GM19328 (cell line): ENCODE measurements at regions not wholly inside any gene's neighbourhood (a gene's known extent, or its start where the extent isn't known, plus 50 kb on each side); places are given as distances from the start of the nearest gene placed in this dataset.

Experiments
- ATAC-seq: cut with Tn5 transposase; IDR thresholded peaks from one replicate; pipeline ENCODE4 v1.9.1; 2021; ENCODE audit warnings: mild to moderate bottlenecking, moderate library complexity; ENCODE audit not compliant: unreplicated experiment

- ATAC-seq: no peak
These were observed 148.1 kb upstream of the MPDZ start for GRCh38 chr9:13427587-13427986.

DNA sequence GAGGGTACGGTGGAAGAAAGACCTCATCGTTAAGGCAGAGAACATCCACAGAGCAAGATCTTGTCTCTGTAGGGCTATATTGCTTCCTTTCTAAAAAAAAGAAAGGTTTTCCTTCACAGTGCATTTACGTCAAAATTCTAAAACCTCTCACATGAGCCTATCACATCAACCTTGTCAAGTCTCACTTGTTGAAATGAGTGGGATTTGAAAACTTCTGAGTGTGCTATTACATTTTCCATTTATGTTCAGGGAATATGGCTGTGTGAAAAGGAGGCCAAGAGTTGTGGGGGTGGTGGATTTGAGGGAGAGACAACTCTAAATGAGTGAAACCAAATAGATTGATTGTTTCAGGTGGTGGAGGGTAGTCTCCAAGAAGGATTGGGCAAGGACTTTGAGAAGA lies 147.1 kb upstream of the MPDZ start:
- no peak for ATAC-seq

GRCh38 chr9:13424872-13425271 lies 145.4 kb upstream of the MPDZ start:
- no peak for ATAC-seq

DNA sequence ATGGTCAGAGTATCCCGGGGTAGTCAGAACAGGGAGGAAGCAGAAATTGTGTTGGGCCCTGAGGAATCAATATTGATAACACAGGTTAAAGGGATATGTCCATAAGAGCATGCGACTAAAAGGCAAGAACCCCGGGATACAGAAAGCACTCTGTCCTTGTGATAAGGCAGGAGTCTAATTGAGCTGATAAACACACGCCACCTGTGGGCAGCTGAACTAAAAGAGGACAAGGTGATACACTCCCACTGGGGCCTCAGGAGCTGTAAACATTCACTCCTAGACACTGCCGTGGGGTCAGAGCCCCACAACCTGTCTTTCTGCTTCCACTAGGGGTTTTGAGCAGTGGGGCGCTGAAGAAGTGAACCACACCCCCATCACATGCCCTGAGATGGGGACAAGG lies 144.7 kb upstream of the MPDZ start:
- ATAC-seq: no peak

- no peak for ATAC-seq
These were observed 134.9 kb upstream of the MPDZ start for GRCh38 chr9:13414349-13414748.

DNA sequence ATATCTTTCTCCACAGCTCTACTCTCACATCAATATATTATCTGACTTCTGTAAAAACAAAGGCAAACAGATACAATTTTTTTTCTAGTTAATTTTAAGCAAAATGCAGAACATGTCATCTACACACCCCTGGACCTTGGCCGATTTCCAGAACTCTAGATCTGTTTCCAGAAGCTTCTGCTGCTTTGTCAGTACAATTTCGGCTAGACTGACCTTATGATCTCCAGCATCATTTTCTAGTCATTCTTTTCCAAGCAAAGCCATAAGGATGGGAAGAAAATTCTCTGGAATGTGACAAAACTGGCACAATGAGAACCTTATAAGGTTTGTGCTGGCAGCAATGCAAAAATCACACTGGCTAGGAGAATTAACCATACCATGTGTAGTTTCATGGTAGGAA lies 132.8 kb upstream of the MPDZ start:
- no peak for ATAC-seq

- ATAC-seq: no peak
These were observed 132.3 kb upstream of the MPDZ start for GRCh38 chr9:13411791-13412190.

GRCh38 chr9:13410566-13411031 lies 131.1 kb upstream of the MPDZ start:
- no peak for ATAC-seq

GRCh38 chr9:13397661-13398060 lies 118.2 kb upstream of the MPDZ start:
- no peak for ATAC-seq

- no peak for ATAC-seq
These were observed 117.7 kb upstream of the MPDZ start for GRCh38 chr9:13397220-13397619.

DNA sequence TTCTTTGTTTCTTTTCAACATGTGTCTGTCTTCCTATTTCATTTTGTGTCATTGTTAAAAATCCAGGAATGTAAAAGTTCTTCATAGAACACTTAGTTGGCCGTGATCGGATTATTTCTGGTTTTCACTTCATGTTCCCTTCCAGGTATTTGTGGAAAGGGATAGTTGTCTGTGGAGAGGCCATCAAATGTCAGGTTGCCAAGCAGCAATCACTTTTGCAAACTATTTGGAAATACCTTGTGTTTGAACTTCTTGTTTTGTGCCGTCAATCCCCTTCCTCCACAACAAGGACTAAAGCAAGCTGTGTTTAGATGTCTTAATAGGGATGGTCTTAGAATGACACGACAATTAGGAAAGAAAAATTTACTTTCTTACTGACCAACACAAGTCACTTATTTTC lies 116.9 kb upstream of the MPDZ start:
- ATAC-seq: no peak

GRCh38 chr9:13395156-13395555 lies 115.7 kb upstream of the MPDZ start:
- no peak for ATAC-seq

- no peak for ATAC-seq
These were observed 108.7 kb upstream of the MPDZ start for GRCh38 chr9:13388157-13388556.

GRCh38 chr9:13387734-13388067 lies 108.2 kb upstream of the MPDZ start:
- no peak for ATAC-seq

- no peak for ATAC-seq
These were observed 107.6 kb upstream of the MPDZ start for GRCh38 chr9:13386935-13387733.

GRCh38 chr9:13386316-13386715 lies 106.8 kb upstream of the MPDZ start:
- no peak for ATAC-seq

DNA sequence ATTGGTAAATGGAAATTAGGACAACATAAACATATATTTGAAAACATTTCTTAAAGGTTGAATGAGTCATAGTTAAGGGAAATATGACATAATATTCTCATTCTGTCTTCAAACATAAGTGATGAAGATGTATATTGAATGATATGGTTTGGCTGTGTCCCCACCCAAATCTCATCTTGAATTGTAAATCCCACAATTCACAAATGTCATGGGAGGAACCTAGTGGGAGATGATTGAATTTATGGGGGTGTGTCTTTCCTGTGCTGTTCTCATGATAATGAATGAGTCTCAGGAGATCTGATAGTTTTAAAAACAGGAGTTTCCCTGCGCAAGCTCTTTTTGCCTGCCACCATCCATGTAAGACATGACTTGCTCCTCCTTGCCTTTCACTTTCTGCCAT lies 104.4 kb upstream of the MPDZ start:
- ATAC-seq: no peak

DNA sequence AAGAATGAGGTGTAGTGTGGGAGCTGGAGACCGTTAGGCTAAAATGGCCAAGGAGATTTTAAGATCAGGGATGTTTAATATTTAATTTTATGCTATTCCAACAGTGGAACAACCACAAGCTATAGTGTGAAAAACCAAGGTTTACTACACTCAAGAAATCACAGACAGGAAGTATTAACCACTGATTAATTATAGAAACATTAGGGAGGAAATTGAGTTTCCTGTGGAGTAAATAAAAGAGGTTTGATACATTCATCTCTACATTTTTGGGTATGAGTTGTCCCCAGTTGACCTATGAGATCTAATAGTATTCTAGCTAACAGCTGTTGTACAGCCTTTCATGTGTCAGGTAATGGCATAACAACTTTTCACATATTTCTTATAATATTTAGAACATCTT lies 103.7 kb upstream of the MPDZ start:
- ATAC-seq: no peak

DNA sequence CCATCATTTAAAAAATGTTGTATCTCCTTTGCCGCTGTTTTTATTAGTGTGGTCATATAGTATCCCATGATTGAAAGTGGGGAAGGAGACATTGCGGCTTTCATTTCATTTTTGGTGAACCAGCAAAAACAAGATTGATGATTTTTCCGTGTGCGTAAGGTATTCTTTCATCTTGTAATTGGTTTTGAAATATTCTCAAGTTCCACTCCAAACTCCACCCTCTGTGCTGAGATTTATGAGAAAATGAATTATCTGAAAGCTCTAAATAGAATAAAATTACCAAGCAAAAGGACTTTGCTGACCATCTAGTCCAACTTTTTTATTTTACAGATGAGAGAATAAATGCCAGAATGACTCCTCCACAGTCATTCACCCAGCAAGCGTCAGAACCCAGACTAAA lies 103.1 kb upstream of the MPDZ start:
- no peak for ATAC-seq

GRCh38 chr9:13380903-13381302 lies 101.4 kb upstream of the MPDZ start:
- no peak for ATAC-seq

DNA sequence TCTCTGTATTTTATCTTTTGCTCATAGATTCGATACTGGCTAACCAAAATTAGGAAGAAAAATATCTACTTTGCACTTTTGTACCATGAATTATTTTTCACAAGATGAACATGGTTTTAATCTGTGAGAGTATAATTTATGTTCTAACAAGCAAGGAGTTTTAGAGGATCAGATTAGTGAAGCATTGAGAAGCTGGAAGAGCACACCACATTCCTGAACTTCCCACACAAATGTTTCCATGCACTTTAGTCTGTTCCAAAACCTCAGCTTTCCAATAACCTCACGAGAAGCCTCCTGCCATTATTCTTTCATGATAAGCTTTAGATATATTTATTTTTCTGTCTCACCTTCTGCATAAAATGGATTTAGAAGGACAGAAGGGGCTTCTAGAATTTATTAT lies 98.7 kb upstream of the MPDZ start:
- no peak for ATAC-seq

DNA sequence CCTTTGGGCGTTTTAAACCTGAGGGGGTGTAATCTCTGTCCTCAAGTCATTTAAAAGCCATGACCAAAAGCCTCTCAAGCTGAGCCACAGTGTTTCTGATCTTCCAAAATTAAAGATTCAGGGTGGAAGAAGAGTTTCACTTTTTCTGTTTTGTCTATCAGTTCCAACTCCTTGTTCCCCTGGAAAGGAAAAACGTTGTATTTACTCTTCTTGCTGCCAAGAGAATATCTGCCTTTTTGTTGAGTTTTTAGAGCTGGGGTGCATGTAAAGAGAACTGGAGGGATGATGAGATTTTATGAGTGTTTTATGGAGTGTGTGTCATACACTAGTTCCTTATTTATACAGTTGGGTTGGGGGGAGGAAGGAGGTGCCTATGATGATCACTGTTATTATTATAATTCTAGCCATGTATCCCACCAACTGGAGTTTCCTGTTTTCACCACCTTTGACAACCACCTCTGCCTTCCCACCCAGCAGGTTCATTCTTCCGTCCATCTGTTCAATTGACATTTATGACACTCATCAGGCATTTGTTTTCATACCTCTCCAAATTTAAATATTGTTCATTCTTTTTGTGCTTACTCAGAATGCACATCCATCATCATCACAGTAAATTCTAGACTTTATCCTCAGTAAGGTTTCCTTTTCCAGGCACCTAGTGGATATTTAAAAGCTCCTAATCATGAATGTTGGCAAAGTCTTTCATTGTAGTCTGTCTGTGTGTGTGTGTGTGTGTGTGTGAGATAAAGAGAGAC lies 97.9 kb upstream of the MPDZ start:
- no peak for ATAC-seq
